PC-9 (cell line): ENCODE measurements at regions not wholly inside any gene's neighbourhood (a gene's known extent, or its start where the extent isn't known, plus 50 kb on each side); places are given as distances from the start of the nearest gene placed in this dataset.

Experiments
- BruUV-seq: library from RNA; stranded (reverse); fragments of 400-500 nt; replicated peaks from 2 replicates; lab custom pipeline; 2021; lab: Mats Ljungman, UMichigan
- CTCF ChIA-PET: fragments of 300-600 bp; sonication (Branson Sonifier 250); formaldehyde crosslinking; loops from one replicate; lab custom pipeline; 2022; ENCODE audit warnings: antibody characterized with exemption; lab: Charles Lee
- POLR2A ChIA-PET: fragments of 300-600 bp; sonication (Branson Sonifier 250); formaldehyde crosslinking; loops from one replicate; lab custom pipeline; 2022; ENCODE audit warnings: antibody characterized with exemption; ENCODE audit not compliant: unreplicated experiment; lab: Charles Lee
- DNase-seq, 2 experiments: peaks; one replicate each; pipeline versions ENCODE4 v3.0.0 to v3.0.0-alpha.2; 2015 to 2022; ENCODE audit warnings: mixed read lengths in 1 of 2
- H2AFZ ChIP-seq: fragments of 200-600 bp; sonication (generic); 2 replicates; pipeline ENCODE4 v1.8.1; 2017; ENCODE audit warnings: antibody characterized with exemption
- H3F3A ChIP-seq: fragments of 200-600 bp; sonication (generic); 2 replicates; pipeline ENCODE4 v1.8.1; 2017; ENCODE audit warnings: antibody characterized with exemption, mild to moderate bottlenecking, low read depth; ENCODE audit not compliant: insufficient read depth
- H3K27ac ChIP-seq: fragments of 200-600 bp; sonication (generic); 2 replicates; pipeline ENCODE4 v1.6.1; 2016; ENCODE audit warnings: mixed run types
- H3K27me3 ChIP-seq: fragments of 200-600 bp; sonication (generic); 2 replicates; pipeline ENCODE4 v1.6.1; 2016; ENCODE audit warnings: low read depth, mixed run types; ENCODE audit not compliant: insufficient read depth
- H3K36me3 ChIP-seq: fragments of 200-600 bp; sonication (generic); 2 replicates; pipeline ENCODE4 v1.6.1; 2016; ENCODE audit warnings: low read depth, mixed run types
- H3K4me1 ChIP-seq: fragments of 200-600 bp; sonication (generic); replicated peaks from 2 replicates; pipeline ENCODE4 v1.6.1; 2016; ENCODE audit warnings: mixed run types; ENCODE audit not compliant: insufficient read depth
- H3K4me2 ChIP-seq: fragments of 200-600 bp; sonication (generic); 2 replicates; pipeline ENCODE4 v1.6.1; 2017; ENCODE audit warnings: mixed run types
- H3K4me3 ChIP-seq: fragments of 200-600 bp; sonication (generic); 2 replicates; pipeline ENCODE4 v1.6.1; 2016; ENCODE audit warnings: mixed run types
- H3K79me2 ChIP-seq: fragments of 200-600 bp; sonication (generic); 2 replicates; pipeline ENCODE4 v1.6.1; 2017; ENCODE audit warnings: low read depth, mixed run types
- H3K9me2 ChIP-seq: fragments of 200-600 bp; sonication (generic); 2 replicates; pipeline ENCODE4 v1.8.1; 2017; ENCODE audit warnings: mild to moderate bottlenecking; ENCODE audit not compliant: insufficient read depth
- H3K9me3 ChIP-seq: fragments of 200-600 bp; sonication (generic); 2 replicates; pipeline ENCODE4 v1.8.1; 2016; ENCODE audit warnings: low read depth; ENCODE audit not compliant: insufficient read depth
- H4K20me1 ChIP-seq: fragments of 200-600 bp; sonication (generic); 2 replicates; pipeline ENCODE4 v1.8.1; 2017; ENCODE audit not compliant: insufficient read depth
- CTCF ChIP-seq: fragments of 200-600 bp; sonication (generic); conservative IDR thresholded peaks from 2 replicates; pipeline ENCODE4 v1.6.1; 2017; ENCODE audit warnings: mixed run types, antibody characterized with exemption, mild to moderate bottlenecking, moderate library complexity
- EZH2 ChIP-seq: fragments of 200-600 bp; sonication (generic); IDR thresholded peaks from 2 replicates; pipeline ENCODE4 v1.8.0; 2017; ENCODE audit warnings: antibody characterized with exemption, low read depth
- intact Hi-C: fragments of 100-400 bp; cut with micrococcal nuclease; formaldehyde crosslinking; loops from one replicate; pipeline ENCODE4 v1.10.0; 2022; ENCODE audit not compliant: unreplicated experiment

- DNase-seq: no peak
- Histone ChIP-seq H3K9me3 (no peaks in the 10 kb centered on the region), H3K27me3 (peaks cover 10% of the 10 kb centered on the region; the same call in 1 of the 2 replicates), H3K27ac (no peak overlapping the region), H3F3A (no peaks in the 10 kb centered on the region), H4K20me1 (no peaks in the 10 kb centered on the region), H3K9me2 (no peaks in the 10 kb centered on the region), H3K4me1 (no peaks in the 10 kb centered on the region), H3K4me2 (no peak overlapping the region), H2AFZ (no peak overlapping the region), H3K4me3 (no peak overlapping the region), H3K36me3 (no peaks in the 10 kb centered on the region), H3K79me2 (no peaks in the 10 kb centered on the region)
- intact Hi-C loops: no loop called here
- ChIA-PET CTCF (no interaction called here), POLR2A (no interaction called here)
- no peak for TF ChIP-seq EZH2
- TF ChIP-seq CTCF: no peak
- no TSS peak for BruUV-seq
These were observed 110.8 kb upstream of the CADPS start for GRCh38 chr3:62986061-62986460.

- DNase-seq: no peak
- no peaks in the 10 kb centered on the region for H3K79me2 ChIP-seq
- H3K4me2 ChIP-seq: no peak overlapping the region
- no peaks in the 10 kb centered on the region for H3F3A ChIP-seq
- no peaks in the 10 kb centered on the region for H3K27me3 ChIP-seq
- no peaks in the 10 kb centered on the region for H3K4me1 ChIP-seq
- H3K9me2 ChIP-seq: no peaks in the 10 kb centered on the region
- H3K27ac ChIP-seq: no peak overlapping the region
- intact Hi-C loops: no loop called here
- BruUV-seq: no TSS peak
- H3K36me3 ChIP-seq: no peaks in the 10 kb centered on the region
- POLR2A ChIA-PET: no interaction called here
- CTCF ChIA-PET: no interaction called here
- no peaks in the 10 kb centered on the region for H4K20me1 ChIP-seq
- H3K4me3 ChIP-seq: no peak overlapping the region
- TF ChIP-seq EZH2 (no peak), CTCF (no peak)
- no peaks in the 10 kb centered on the region for H3K9me3 ChIP-seq
- H2AFZ ChIP-seq: no peak overlapping the region
These were observed 112.5 kb upstream of the CADPS start for GRCh38 chr3:62987721-62988120.

GRCh38 chr3:62990704-62991413 lies 115.6 kb upstream of the CADPS start:
- H4K20me1 ChIP-seq: no peaks in the 10 kb centered on the region
- no peak for TF ChIP-seq CTCF
- TF ChIP-seq EZH2: no peak
- H3K4me3 ChIP-seq: no peak overlapping the region
- intact Hi-C loops: no loop called here
- DNase-seq: no peak
- no peaks in the 10 kb centered on the region for H3K36me3 ChIP-seq
- H3F3A ChIP-seq: no peaks in the 10 kb centered on the region
- H3K9me2 ChIP-seq: no peaks in the 10 kb centered on the region
- no peaks in the 10 kb centered on the region for H3K79me2 ChIP-seq
- CTCF ChIA-PET: no interaction called here
- H2AFZ ChIP-seq: no peak overlapping the region
- BruUV-seq: no TSS peak
- no peaks in the 10 kb centered on the region for H3K27me3 ChIP-seq
- no peak overlapping the region for H3K4me2 ChIP-seq
- H3K4me1 ChIP-seq: no peaks in the 10 kb centered on the region
- POLR2A ChIA-PET: no interaction called here
- H3K27ac ChIP-seq: no peak overlapping the region
- no peaks in the 10 kb centered on the region for H3K9me3 ChIP-seq
